K562 (cell line): ENCODE measurements at regions not wholly inside any gene's neighbourhood (a gene's known extent, or its start where the extent isn't known, plus 50 kb on each side); places are given as distances from the start of the nearest gene placed in this dataset.
A peak's percentile ranks its signal among the peaks of the same experiment; 100 is the strongest.

Source experiments
- ATAC-seq: fragments of 200-7000 bp; cut with Tn5 transposase; 3 replicates; pipeline ENCODE4 v1.9.1; 2020; ENCODE audit warnings: moderate library complexity
- BruUV-seq: library from RNA; stranded (reverse); fragments of 400-500 nt; replicated peaks from 2 replicates; lab custom pipeline; 2021; lab: Mats Ljungman, UMichigan
- CTCF ChIA-PET: fragments of 300-600 bp; formaldehyde crosslinking; extraction: SDS; loops from one replicate; lab custom pipeline; 2021; ENCODE audit warnings: low intra/inter-chr PET ratio; lab: Yijun Ruan, JAX
- POLR2A ChIA-PET: fragments of 300-600, 350-650 bp; sonication (Branson Sonifier 250); formaldehyde crosslinking; extraction: SDS; loops from one replicate; lab custom pipeline; 2021; ENCODE audit warnings: antibody characterized with exemption, inconsistent platforms; lab: Yijun Ruan, JAX
- DNase-seq, 4 experiments: peaks; one replicate each; pipeline versions ENCODE4 v3.0.0 to v3.0.0-alpha.2; 2011 to 2018; ENCODE audit warnings: low spot score in 3 of 4, mixed read lengths in 3 of 4; ENCODE audit errors: extremely low read depth in 1 of 4
- FAIRE-seq: peaks from 2 replicates; lab custom pipeline; 2011; peaks lifted over from hg19 to GRCh38; lab: Jason Lieb, UNC
- H2AFZ ChIP-seq: 2 replicates; pipeline ENCODE4 v1.6.0; 2011; ENCODE audit warnings: low read depth, low read length, control low read depth, inconsistent platforms
- H3K27ac ChIP-seq: fragments of 200-600 bp; 3 replicates; pipeline ENCODE4 v1.8.0; 2011; ENCODE audit warnings: low read depth, mild to moderate bottlenecking, control low read depth, inconsistent platforms, low read length, moderate library complexity, mixed read lengths; ENCODE audit errors: extremely low read depth
- H3K27me3 ChIP-seq, 2 experiments: fragments of 300-600 bp in 1 of 2; 2 replicates in 1 of 2; 3 replicates in 1 of 2; pipeline versions ENCODE4 v1.6.0 to v1.8.0; 2011; ENCODE audit warnings: inconsistent platforms in 2 of 2, low read length in 2 of 2, mild to moderate bottlenecking in 1 of 2, mixed read lengths in 1 of 2, moderate library complexity in 1 of 2; ENCODE audit not compliant: control insufficient read depth in 2 of 2, insufficient read depth in 2 of 2
- H3K36me3 ChIP-seq: fragments of 300-600 bp; 3 replicates; pipeline ENCODE4 v1.8.0; 2011; ENCODE audit warnings: mild to moderate bottlenecking, low read length, inconsistent platforms; ENCODE audit not compliant: control insufficient read depth, insufficient read depth
- H3K4me1 ChIP-seq, 2 experiments: fragments of 200-600 bp in 1 of 2; replicated peaks in 1 of 2; 2 replicates in 1 of 2; 3 replicates in 1 of 2; pipeline versions ENCODE4 v1.5.1 to v1.8.0; 2011; ENCODE audit warnings: inconsistent platforms in 2 of 2, low read length in 2 of 2, mild to moderate bottlenecking in 1 of 2, mixed read lengths in 1 of 2, moderate library complexity in 1 of 2; ENCODE audit not compliant: control insufficient read depth in 2 of 2, insufficient read depth in 2 of 2
- H3K4me2 ChIP-seq: 2 replicates; pipeline ENCODE4 v1.6.1; 2011; ENCODE audit warnings: low read length, control low read depth, inconsistent platforms, mixed read lengths; ENCODE audit not compliant: insufficient read depth
- H3K4me3 ChIP-seq: fragments of 200-600 bp; sonication (generic), shearing (Covaris generic); 2 replicates; pipeline ENCODE4 v1.5.1; 2016; ENCODE audit warnings: control low read depth, inconsistent platforms
- H3K79me2 ChIP-seq: fragments of 200-600 bp; 3 replicates; pipeline ENCODE4 v1.8.0; 2011; ENCODE audit warnings: low read length, inconsistent platforms; ENCODE audit not compliant: control insufficient read depth, insufficient read depth
- H3K9ac ChIP-seq, 2 experiments: 2 replicates each; pipeline versions ENCODE4 v1.6.0 to v1.6.1; 2011; ENCODE audit warnings: low read depth in 2 of 2, low read length in 2 of 2, control low read depth in 1 of 2, inconsistent platforms in 1 of 2, mild to moderate bottlenecking in 1 of 2, mixed read lengths in 1 of 2; ENCODE audit not compliant: insufficient read depth in 1 of 2
- H3K9me1 ChIP-seq: one replicate; pipeline ENCODE4 v1.6.0; 2011; ENCODE audit warnings: inconsistent platforms, mild to moderate bottlenecking, low read length, moderate library complexity; ENCODE audit not compliant: control insufficient read depth, insufficient read depth
- H3K9me3 ChIP-seq: replicated peaks from 2 replicates; pipeline ENCODE4 v1.5.1; 2011; ENCODE audit warnings: low read depth, low read length, inconsistent platforms; ENCODE audit not compliant: control insufficient read depth, insufficient read depth
- H4K20me1 ChIP-seq: replicated peaks from 2 replicates; pipeline ENCODE4 v1.6.1; 2011; ENCODE audit warnings: low read length, inconsistent platforms, mixed read lengths; ENCODE audit not compliant: control insufficient read depth, insufficient read depth
- CBX1 ChIP-seq: sonication (generic); IDR thresholded peaks from 2 replicates; pipeline ENCODE4 v1.6.1; 2016; ENCODE audit warnings: antibody characterized with exemption, low read depth, mild to moderate bottlenecking
- CCAR2 ChIP-seq: fragments of 200-400 bp; formaldehyde crosslinking; IDR thresholded peaks from 2 replicates; pipeline ENCODE4 v1.6.1; 2017; ENCODE audit warnings: mild to moderate bottlenecking, low read depth, low read length
- E2F1 ChIP-seq: sonication (generic); formaldehyde crosslinking; IDR thresholded peaks from 2 replicates; pipeline ENCODE4 v1.8.1; 2023; ENCODE audit warnings: mild to moderate bottlenecking, missing genetic modification reagents, moderate library complexity
- ETV5 ChIP-seq: sonication (generic); formaldehyde crosslinking; IDR thresholded peaks from 2 replicates; pipeline ENCODE4 v1.4.0; 2020; ENCODE audit warnings: low read depth, mild to moderate bottlenecking, missing genetic modification reagents
- FOXK1 ChIP-seq: sonication (generic); formaldehyde crosslinking; IDR thresholded peaks from 2 replicates; pipeline ENCODE4 v1.8.0; 2022; ENCODE audit warnings: missing genetic modification reagents, mild to moderate bottlenecking, borderline replicate concordance
- GTF2E2 ChIP-seq: fragments of 200-800 bp; sonication (Bioruptor generic); IDR thresholded peaks from 2 replicates; pipeline ENCODE4 v1.6.1; 2016; ENCODE audit warnings: missing genetic modification characterization, missing compliant biosample characterization
- HNRNPL ChIP-seq: fragments of 200-400 bp; formaldehyde crosslinking; IDR thresholded peaks from 2 replicates; pipeline ENCODE4 v1.6.1; 2017; ENCODE audit warnings: low read depth, mild to moderate bottlenecking, low read length
- IFI16 ChIP-seq: fragments of 250-450 bp; sonication (Bioruptor Pico); IDR thresholded peaks from 2 replicates; pipeline ENCODE4 v2.1.2; 2022; ENCODE audit warnings: mild to moderate bottlenecking, inconsistent platforms
- MAX ChIP-seq: sonication (generic); formaldehyde crosslinking; IDR thresholded peaks from 2 replicates; pipeline ENCODE4 v1.9.0; 2022; ENCODE audit warnings: mild to moderate bottlenecking, missing genetic modification reagents
- MCM5 ChIP-seq: fragments of 450-650 bp; IDR thresholded peaks from 2 replicates; pipeline ENCODE4 v1.6.1; 2016; ENCODE audit warnings: low read depth
- MLX ChIP-seq, 2 experiments: fragments of 450-650 bp in 1 of 2; sonication (generic) in 1 of 2; formaldehyde crosslinking; conservative IDR thresholded peaks; 2 replicates each; pipeline versions ENCODE4 v1.4.0 to v1.8.1; 2020 to 2022; ENCODE audit warnings: mild to moderate bottlenecking in 1 of 2, missing genetic modification reagents in 1 of 2
- NR1H2 ChIP-seq: sonication (generic); formaldehyde crosslinking; IDR thresholded peaks from 2 replicates; pipeline ENCODE4 v1.4.0; 2020; ENCODE audit warnings: mild to moderate bottlenecking, missing genetic modification reagents
- PPARD ChIP-seq: fragments of 250-450 bp; sonication (Bioruptor Pico); IDR thresholded peaks from 2 replicates; pipeline ENCODE4 v1.8.0; 2022; ENCODE audit warnings: inconsistent platforms, mild to moderate bottlenecking, moderate library complexity
- RBFOX2 ChIP-seq: fragments of 200-400 bp; formaldehyde crosslinking; IDR thresholded peaks from 2 replicates; pipeline ENCODE4 v1.6.1; 2017; ENCODE audit warnings: low read depth, mild to moderate bottlenecking, low read length, moderate library complexity
- SP1 ChIP-seq: sonication (generic); formaldehyde crosslinking; IDR thresholded peaks from 2 replicates; pipeline ENCODE4 v1.8.1; 2022; ENCODE audit warnings: mild to moderate bottlenecking, missing genetic modification reagents
- SUPT5H ChIP-seq: fragments of 450-650 bp; IDR thresholded peaks from 2 replicates; pipeline ENCODE4 v1.6.1; 2016
- TGIF2 ChIP-seq: sonication (generic); formaldehyde crosslinking; IDR thresholded peaks from 2 replicates; pipeline ENCODE4 v1.8.1; 2022; ENCODE audit warnings: mild to moderate bottlenecking, missing genetic modification reagents, moderate library complexity
- THAP12 ChIP-seq: fragments of 250-450 bp; sonication (Bioruptor Pico); IDR thresholded peaks from 2 replicates; pipeline ENCODE4 v1.9.0; 2021; ENCODE audit warnings: mild to moderate bottlenecking, inconsistent platforms
- ZNF12 ChIP-seq: sonication (generic); formaldehyde crosslinking; IDR thresholded peaks from 2 replicates; pipeline ENCODE4 v1.4.0; 2020; ENCODE audit warnings: mild to moderate bottlenecking, missing genetic modification reagents
- ZNF184 ChIP-seq: sonication (generic); formaldehyde crosslinking; IDR thresholded peaks from 2 replicates; pipeline ENCODE4 v1.5.0; 2020; ENCODE audit warnings: missing genetic modification reagents
- ZNF354B ChIP-seq: fragments of 250-450 bp; sonication (Bioruptor Pico); IDR thresholded peaks from 2 replicates; pipeline ENCODE4 v1.4.0; 2020
- WGBS: fragments of 100-300 bp; shearing (Covaris generic); methylation state at CpG from one replicate; pipeline ENCODE4 v1.1.6; 2016; ENCODE audit warnings: low coverage, mixed read lengths; ENCODE audit not compliant: insufficient coverage; ENCODE audit errors: missing lambda C conversion rate; 5-methylcytosine and 5-hydroxymethylcytosine counted together
- in situ Hi-C: fragments of 300-500 bp; cut with MboI; formaldehyde crosslinking; loops from 4 replicates; pipeline ENCODE4 v1.15.0; 2018; ENCODE audit warnings: inconsistent platforms, mixed read lengths
- intact Hi-C: fragments of 100-400 bp; cut with micrococcal nuclease; formaldehyde crosslinking; loops from 2 replicates; pipeline ENCODE4 v1.14.2; 2022

- no peak overlapping the region for H3K27ac ChIP-seq
- no peaks in the 10 kb centered on the region for H3K79me2 ChIP-seq
- no peak overlapping the region for H3K4me3 ChIP-seq
- no peak overlapping the region for H3K9ac ChIP-seq
- H3K4me1 ChIP-seq = no peaks in the 10 kb centered on the region
- H3K9me3 ChIP-seq = no peaks in the 10 kb centered on the region
- no peaks in the 10 kb centered on the region for H3K9me1 ChIP-seq
- H4K20me1 ChIP-seq = peaks cover 11% of the 10 kb centered on the region; the same call in 1 of the 2 replicates
- no peak overlapping the region for H3K4me2 ChIP-seq
- no TSS peak for BruUV-seq
- POLR2A ChIA-PET = interaction anchor here (1.0 to 10.4 kb wide), 6 partner anchors 9 to 50 kb away, joined by 3 to 121 read pairs (median 4); no protein-coding TSS in a partner anchor
- FAIRE-seq = no peak
- CTCF ChIA-PET = interaction anchor here (0.7 kb wide), 1 partner anchor 17 kb away, joined by 3 read pairs; no protein-coding TSS in a partner anchor
- no peak overlapping the region for H2AFZ ChIP-seq
- peaks cover 41 to 44% of the 10 kb centered on the region in 2 experiments; a peak in 4 of 5 replicates for H3K27me3 ChIP-seq
- intact Hi-C loops (loop anchor here (10.0 kb wide), 1 partner anchor 55 kb away; no protein-coding TSS in a partner anchor), in situ Hi-C loops (no loop called here)
- ATAC-seq = no peak
- no peaks in the 10 kb centered on the region for H3K36me3 ChIP-seq
- no peak for DNase-seq
- 3% methylated on average over 2 of the region's 2 CpGs for WGBS
- TF ChIP-seq NR1H2 (CRISPR knock-in tag) (peak; percentile 40; the same call in 1 of the 2 replicates), HNRNPL (no peak), CCAR2 (no peak), PPARD (no peak), FOXK1 (no peak), SUPT5H (no peak), MAX (CRISPR knock-in tag) (peak; percentile 23; the same call in 1 of the 2 replicates), ZNF12 (CRISPR knock-in tag) (peak; percentile 61; the same call in 1 of the 2 replicates), MLX (CRISPR knock-in tag; conservative IDR thresholded peaks at IDR 0.05) (no peak; a peak in 1 of 4 replicates), ZNF184 (no peak), ZNF354B (CRISPR knock-in tag) (no peak), IFI16 (CRISPR knock-in tag) (no peak), ETV5 (CRISPR knock-in tag) (0 out of 2 replicates have a peak, but pooled peaks have one; percentile 33), SP1 (no peak), MCM5 (no peak), CBX1 (no peak), E2F1 (CRISPR knock-in tag) (no peak), GTF2E2 (tag) (no peak), TGIF2 (CRISPR knock-in tag) (0 out of 2 replicates have a peak, but pooled peaks have one; percentile 3), RBFOX2 (no peak), THAP12 (CRISPR knock-in tag) (no peak)
Observed at GRCh38 chr22:22080270-22080669, 97.7 kb upstream of the TOP3B start.
